ENCODE measurements at regions not wholly inside any gene's neighbourhood (a gene's known extent, or its start where the extent isn't known, plus 50 kb on each side); places are given as distances from the start of the nearest gene placed in this dataset.

DNA sequence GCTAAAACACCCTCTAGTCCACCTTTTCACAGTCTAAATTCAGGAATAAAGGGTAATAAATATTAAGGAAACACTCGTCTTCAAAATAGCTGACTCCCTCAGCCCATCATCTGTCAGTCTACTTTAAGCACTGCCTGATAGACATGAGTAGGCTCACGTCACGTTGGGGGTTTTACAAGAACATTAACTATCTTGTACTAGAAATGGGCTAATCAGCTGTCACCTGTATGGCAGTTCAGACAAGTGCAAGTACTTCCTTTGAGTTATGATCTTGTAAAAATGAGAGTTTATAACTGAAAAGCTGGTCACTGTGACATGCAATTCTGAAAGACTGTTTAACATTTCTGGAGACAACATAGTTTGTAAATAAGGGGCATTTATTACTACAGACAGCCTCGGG is 936.7 kb upstream of the CTNND2 start:
- H3K4me3 ChIP-seq, result no peak overlapping the region
- H3K9me3 ChIP-seq (replicated peaks), result no peaks in the 10 kb centered on the region
- H3K27ac ChIP-seq (replicated peaks), result no peak overlapping the region
- intact Hi-C loops (cut with micrococcal nuclease), result no loop called here
- H3K4me1 ChIP-seq, result no peaks in the 10 kb centered on the region
- no peaks in the 10 kb centered on the region for H3K36me3 ChIP-seq
- DNase-seq, result no peak
- TF ChIP-seq, protein P1, sequence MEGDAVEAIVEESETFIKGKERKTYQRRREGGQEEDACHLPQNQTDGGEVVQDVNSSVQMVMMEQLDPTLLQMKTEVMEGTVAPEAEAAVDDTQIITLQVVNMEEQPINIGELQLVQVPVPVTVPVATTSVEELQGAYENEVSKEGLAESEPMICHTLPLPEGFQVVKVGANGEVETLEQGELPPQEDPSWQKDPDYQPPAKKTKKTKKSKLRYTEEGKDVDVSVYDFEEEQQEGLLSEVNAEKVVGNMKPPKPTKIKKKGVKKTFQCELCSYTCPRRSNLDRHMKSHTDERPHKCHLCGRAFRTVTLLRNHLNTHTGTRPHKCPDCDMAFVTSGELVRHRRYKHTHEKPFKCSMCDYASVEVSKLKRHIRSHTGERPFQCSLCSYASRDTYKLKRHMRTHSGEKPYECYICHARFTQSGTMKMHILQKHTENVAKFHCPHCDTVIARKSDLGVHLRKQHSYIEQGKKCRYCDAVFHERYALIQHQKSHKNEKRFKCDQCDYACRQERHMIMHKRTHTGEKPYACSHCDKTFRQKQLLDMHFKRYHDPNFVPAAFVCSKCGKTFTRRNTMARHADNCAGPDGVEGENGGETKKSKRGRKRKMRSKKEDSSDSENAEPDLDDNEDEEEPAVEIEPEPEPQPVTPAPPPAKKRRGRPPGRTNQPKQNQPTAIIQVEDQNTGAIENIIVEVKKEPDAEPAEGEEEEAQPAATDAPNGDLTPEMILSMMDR (IDR thresholded peaks at IDR 0.05; ENCODE audit: borderline replicate concordance), result no peak
- no peaks in the 10 kb centered on the region for H3K27me3 ChIP-seq (ENCODE audit: low read depth)

DNA sequence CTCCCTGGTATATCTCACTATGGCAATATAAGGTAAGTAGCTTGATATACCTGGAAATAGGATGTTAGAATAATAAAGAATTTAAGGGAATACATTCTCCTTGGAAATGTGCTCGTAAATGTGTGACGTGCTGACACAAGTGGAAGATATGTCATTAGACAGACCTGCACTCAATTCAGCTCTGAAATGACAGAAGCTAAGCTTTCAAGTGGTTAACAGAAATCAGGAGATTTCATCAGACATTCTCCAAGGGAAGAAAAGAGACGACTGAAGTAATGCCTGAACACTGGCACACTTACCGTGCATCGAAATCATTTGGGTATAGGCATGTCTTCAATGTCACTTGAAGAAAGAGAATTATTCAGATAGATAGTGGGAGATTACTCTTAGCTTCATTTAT is 933.3 kb upstream of the CTNND2 start:
- H3K4me3 ChIP-seq, result no peak overlapping the region
- no peaks in the 10 kb centered on the region for H3K36me3 ChIP-seq
- H3K27ac ChIP-seq (replicated peaks), result no peak overlapping the region
- no peaks in the 10 kb centered on the region for H3K4me1 ChIP-seq
- TF ChIP-seq, protein P1 (IDR thresholded peaks at IDR 0.05; ENCODE audit: borderline replicate concordance), result no peak
- no peak for DNase-seq
- H3K27me3 ChIP-seq (ENCODE audit: low read depth), result no peaks in the 10 kb centered on the region
- H3K9me3 ChIP-seq (replicated peaks), result no peaks in the 10 kb centered on the region
- intact Hi-C loops (cut with micrococcal nuclease), result no loop called here

DNA sequence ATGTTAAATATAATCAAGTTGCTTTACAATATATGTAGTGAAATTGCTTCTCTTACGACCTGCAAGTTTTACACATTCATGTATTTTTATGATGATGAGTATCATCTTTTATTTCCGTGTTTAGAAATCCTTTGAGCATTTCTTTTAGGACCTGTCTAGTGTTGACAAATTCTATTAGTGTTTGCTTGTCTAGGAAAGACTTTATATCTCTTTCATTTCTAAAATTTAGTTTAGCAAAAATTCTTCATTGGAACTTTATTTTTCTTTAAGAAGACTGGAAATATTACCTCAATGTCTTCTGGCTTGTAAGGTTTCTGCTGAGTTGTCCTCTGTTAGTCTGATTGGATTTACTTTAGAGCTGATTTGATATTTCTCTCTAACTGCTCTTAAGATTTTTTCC is 920.9 kb upstream of the CTNND2 start:
- H3K4me1 ChIP-seq, result no peaks in the 10 kb centered on the region
- no peak overlapping the region for H3K4me3 ChIP-seq
- no peaks in the 10 kb centered on the region for H3K27me3 ChIP-seq (ENCODE audit: low read depth)
- TF ChIP-seq, protein P1 (IDR thresholded peaks at IDR 0.05; ENCODE audit: borderline replicate concordance), result no peak
- H3K9me3 ChIP-seq (replicated peaks), result peaks cover 69% of the 10 kb centered on the region
- no peaks in the 10 kb centered on the region for H3K36me3 ChIP-seq
- intact Hi-C loops (cut with micrococcal nuclease), result no loop called here
- H3K27ac ChIP-seq (replicated peaks), result no peak overlapping the region
- no peak for DNase-seq

DNA sequence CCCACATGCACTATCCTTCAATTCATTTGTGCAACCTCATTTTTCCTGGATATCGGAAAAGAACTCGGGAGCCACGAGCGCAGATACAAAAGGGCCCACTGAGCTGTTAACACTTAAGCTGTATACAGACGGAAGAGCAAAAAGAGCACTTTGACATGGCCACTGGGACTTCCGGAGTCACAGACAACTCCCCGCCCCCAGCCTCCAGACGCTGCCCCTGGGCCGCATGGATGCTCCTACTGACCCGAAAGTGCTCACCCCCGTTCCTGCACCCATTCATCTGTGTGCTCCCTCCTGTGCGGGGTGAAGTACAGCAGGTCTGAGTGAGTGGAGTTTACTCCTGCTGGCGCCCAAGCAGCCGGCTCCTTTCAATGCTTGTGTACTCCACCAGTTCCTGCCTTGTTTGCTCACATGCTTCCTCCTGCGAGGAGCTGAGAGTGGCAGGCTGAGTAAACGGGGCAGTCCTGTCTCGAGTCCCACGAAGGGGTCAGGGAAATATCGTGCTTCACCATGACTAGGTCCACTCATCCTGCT is 901.0 kb upstream of the CTNND2 start:
- Histone ChIP-seq H3K36me3 (no peaks in the 10 kb centered on the region), H3K4me3 (no peak overlapping the region), H3K27ac (replicated peaks) (no peak overlapping the region), H3K27me3 (ENCODE audit: low read depth) (no peaks in the 10 kb centered on the region), H3K9me3 (replicated peaks) (peaks cover 10% of the 10 kb centered on the region), H3K4me1 (no peaks in the 10 kb centered on the region)
- DNase-seq, result no peak
- intact Hi-C loops (cut with micrococcal nuclease), result no loop called here
- TF ChIP-seq, protein P1 (IDR thresholded peaks at IDR 0.05; ENCODE audit: borderline replicate concordance), result no peak

DNA sequence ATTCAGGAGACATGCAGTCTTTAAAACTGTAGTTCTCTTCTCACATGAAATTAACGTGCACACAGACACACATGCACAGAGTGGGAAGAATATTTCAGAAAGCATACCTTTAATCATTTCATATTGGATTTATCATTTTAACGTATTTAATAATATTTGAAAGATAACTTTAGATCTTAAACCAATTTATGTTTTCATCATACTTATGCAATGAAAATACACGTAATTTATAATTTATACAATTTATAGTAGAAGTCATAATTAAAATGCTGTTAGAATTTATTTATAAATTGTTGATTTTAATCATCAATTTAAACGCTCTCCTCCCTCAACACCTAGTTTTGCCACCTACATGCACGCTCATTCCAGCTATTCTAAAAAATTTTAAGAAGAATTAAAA is 894.9 kb upstream of the CTNND2 start:
- Histone ChIP-seq H3K4me3 (no peak overlapping the region), H3K4me1 (no peaks in the 10 kb centered on the region), H3K36me3 (no peaks in the 10 kb centered on the region), H3K9me3 (replicated peaks) (peaks cover 23% of the 10 kb centered on the region), H3K27me3 (ENCODE audit: low read depth) (no peaks in the 10 kb centered on the region), H3K27ac (replicated peaks) (no peak overlapping the region)
- intact Hi-C loops (cut with micrococcal nuclease), result no loop called here
- no peak for DNase-seq
- TF ChIP-seq, protein P1 (IDR thresholded peaks at IDR 0.05; ENCODE audit: borderline replicate concordance), result no peak

DNA sequence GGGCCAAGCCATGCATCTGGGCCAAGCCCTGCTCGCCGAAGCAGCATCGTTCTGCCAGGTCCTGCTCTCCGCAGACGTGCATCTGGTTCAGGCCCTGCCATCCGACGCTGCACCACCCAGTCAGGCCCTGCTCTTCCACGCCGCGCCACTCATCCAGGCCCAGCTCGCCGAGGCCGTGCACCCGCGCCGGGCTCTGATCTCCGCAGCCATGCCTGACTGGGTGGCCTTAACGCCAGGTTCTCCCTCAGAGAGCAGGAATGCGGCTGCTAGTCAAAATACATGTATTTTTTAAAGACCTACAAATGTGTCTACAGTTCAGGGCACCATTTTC is 891.1 kb upstream of the CTNND2 start:
- TF ChIP-seq, protein P1 (IDR thresholded peaks at IDR 0.05; ENCODE audit: borderline replicate concordance), result no peak
- Histone ChIP-seq H3K27me3 (ENCODE audit: low read depth) (no peaks in the 10 kb centered on the region), H3K9me3 (replicated peaks) (peaks cover 25% of the 10 kb centered on the region), H3K36me3 (no peaks in the 10 kb centered on the region), H3K27ac (replicated peaks) (no peak overlapping the region), H3K4me1 (no peaks in the 10 kb centered on the region), H3K4me3 (no peak overlapping the region)
- intact Hi-C loops (cut with micrococcal nuclease), result no loop called here
- DNase-seq, result no peak

Data from left ventricle myocardium inferior (tissue), 1 donor.